Neural cell (in vitro differentiated cells): ENCODE measurements at regions not wholly inside any gene's neighbourhood (a gene's known extent, or its start where the extent isn't known, plus 50 kb on each side); places are given as distances from the start of the nearest gene placed in this dataset.

Experiments
- H2AFZ ChIP-seq: fragments of 200-600, 300-800 bp; sonication (generic), shearing (Covaris generic); 2 replicates; pipeline ENCODE4 v1.6.0; 2014; ENCODE audit warnings: low read depth, mild to moderate bottlenecking, antibody characterized with exemption, low read length, moderate library complexity
- H3F3A ChIP-seq: fragments of 200-600 bp; shearing (Covaris generic); 2 replicates; pipeline ENCODE4 v1.6.1; 2016; ENCODE audit warnings: mild to moderate bottlenecking, moderate library complexity, mixed read lengths, antibody characterized with exemption, low read length; ENCODE audit not compliant: insufficient read depth, poor library complexity, severe bottlenecking
- H3K27ac ChIP-seq: fragments of 200-600, 300-800 bp; sonication (generic), shearing (Covaris generic); 2 replicates; pipeline ENCODE4 v1.5.1; 2014; ENCODE audit warnings: mild to moderate bottlenecking, low read length, moderate library complexity
- H3K27me3 ChIP-seq: fragments of 300-800, 200-600 bp; sonication (generic), shearing (Covaris generic); 2 replicates; pipeline ENCODE4 v1.6.0; 2014; ENCODE audit warnings: mild to moderate bottlenecking, low read depth, low read length, moderate library complexity; ENCODE audit not compliant: insufficient read depth
- H3K36me3 ChIP-seq: fragments of 300-800, 200-600 bp; sonication (generic), shearing (Covaris generic); 2 replicates; pipeline ENCODE4 v1.5.1; 2014; ENCODE audit warnings: mild to moderate bottlenecking, antibody characterized with exemption, low read length, moderate library complexity; ENCODE audit not compliant: insufficient read depth
- H3K4me2 ChIP-seq: fragments of 300-800, 200-600 bp; sonication (generic), shearing (Covaris generic); 2 replicates; pipeline ENCODE4 v1.6.0; 2014; ENCODE audit warnings: mild to moderate bottlenecking, low read length
- H3K4me3 ChIP-seq: fragments of 300-800, 200-600 bp; sonication (generic), shearing (Covaris generic); 2 replicates; pipeline ENCODE4 v1.5.1; 2014; ENCODE audit warnings: mild to moderate bottlenecking, low read length, moderate library complexity
- H3K79me2 ChIP-seq: fragments of 200-600 bp; shearing (Covaris generic); replicated peaks from 2 replicates; pipeline ENCODE4 v1.6.0; 2014; ENCODE audit warnings: mild to moderate bottlenecking, low read length, moderate library complexity; ENCODE audit not compliant: insufficient read depth
- H3K9ac ChIP-seq: fragments of 300-800, 200-600 bp; sonication (generic), shearing (Covaris generic); 2 replicates; pipeline ENCODE4 v1.6.1; 2016; ENCODE audit warnings: mild to moderate bottlenecking, low read length, mixed read lengths
- H3K9me2 ChIP-seq: fragments of 200-600 bp; shearing (Covaris generic); 2 replicates; pipeline ENCODE4 v1.6.1; 2016; ENCODE audit warnings: mild to moderate bottlenecking, low read length, mixed read lengths; ENCODE audit not compliant: insufficient read depth
- H3K9me3 ChIP-seq: fragments of 200-600, 300-800 bp; sonication (generic), shearing (Covaris generic); 2 replicates; pipeline ENCODE4 v1.6.1; 2016; ENCODE audit warnings: mild to moderate bottlenecking, mixed run types, low read length, moderate library complexity, mixed read lengths
- H4K20me1 ChIP-seq: fragments of 200-600 bp; shearing (Covaris generic); 2 replicates; pipeline ENCODE4 v1.6.1; 2016; ENCODE audit warnings: mild to moderate bottlenecking, mixed run types; ENCODE audit not compliant: insufficient read depth
- CTCF ChIP-seq: fragments of 450-650 bp; IDR thresholded peaks from 2 replicates; pipeline ENCODE4 v1.5.1; 2014; ENCODE audit warnings: antibody characterized with exemption, mild to moderate bottlenecking, moderate library complexity; ENCODE audit not compliant: poor library complexity, severe bottlenecking
- EP300 ChIP-seq: fragments of 450-650 bp; conservative IDR thresholded peaks from 2 replicates; pipeline ENCODE4 v1.6.1; 2014; ENCODE audit warnings: antibody characterized with exemption, mild to moderate bottlenecking, moderate library complexity; ENCODE audit not compliant: poor library complexity, severe bottlenecking
- EZH2 ChIP-seq: fragments of 200-600, 300-800 bp; shearing (Covaris generic), sonication (generic); IDR thresholded peaks from 2 replicates; pipeline ENCODE4 v1.6.1; 2014; ENCODE audit warnings: antibody characterized with exemption, low read length, borderline replicate concordance, mild to moderate bottlenecking; ENCODE audit not compliant: insufficient read depth, poor library complexity, severe bottlenecking
- MXI1 ChIP-seq: fragments of 450-650 bp; conservative IDR thresholded peaks from 2 replicates; pipeline ENCODE4 v1.6.1; 2014; ENCODE audit warnings: antibody characterized with exemption, mild to moderate bottlenecking; ENCODE audit not compliant: poor library complexity, severe bottlenecking
- POLR2AphosphoS5 ChIP-seq: IDR thresholded peaks from 2 replicates; pipeline ENCODE4 v1.6.1; 2012
- RAD21 ChIP-seq: fragments of 450-650 bp; conservative IDR thresholded peaks from 2 replicates; pipeline ENCODE4 v1.6.1; 2014; ENCODE audit warnings: antibody characterized with exemption, mild to moderate bottlenecking, moderate library complexity
- REST ChIP-seq: IDR thresholded peaks from 2 replicates; pipeline ENCODE4 v1.6.1; 2012; ENCODE audit warnings: borderline replicate concordance
- SMC3 ChIP-seq: fragments of 450-650 bp; conservative IDR thresholded peaks from 2 replicates; pipeline ENCODE4 v1.6.1; 2014; ENCODE audit warnings: antibody characterized with exemption, mild to moderate bottlenecking, moderate library complexity; ENCODE audit not compliant: poor library complexity
- TAF1 ChIP-seq: IDR thresholded peaks from 2 replicates; pipeline ENCODE4 v1.6.1; 2012; ENCODE audit warnings: low read depth

- H3F3A ChIP-seq = no peaks in the 10 kb centered on the region
- H3K9me2 ChIP-seq = no peaks in the 10 kb centered on the region
- H2AFZ ChIP-seq = no peak overlapping the region
- no peaks in the 10 kb centered on the region for H4K20me1 ChIP-seq
- no peak overlapping the region for H3K4me2 ChIP-seq
- H3K9me3 ChIP-seq = no peaks in the 10 kb centered on the region
- no peaks in the 10 kb centered on the region for H3K36me3 ChIP-seq
- no peak overlapping the region for H3K9ac ChIP-seq
- no peaks in the 10 kb centered on the region for H3K79me2 ChIP-seq
- H3K27me3 ChIP-seq = no peaks in the 10 kb centered on the region
- H3K4me3 ChIP-seq = no peak overlapping the region
- TF ChIP-seq CTCF (no peak), RAD21 (no peak), REST (no peak), EP300 (no peak), MXI1 (no peak), SMC3 (no peak), POLR2AphosphoS5 (no peak), TAF1 (no peak), EZH2 (no peak)
- H3K27ac ChIP-seq = no peak overlapping the region
Observed at GRCh38 chr10:10519674-10520073, 498.0 kb upstream of the CELF2 start.

- Histone ChIP-seq H2AFZ (no peak overlapping the region), H3K27ac (no peak overlapping the region), H3K4me3 (no peak overlapping the region), H3K9me2 (no peaks in the 10 kb centered on the region), H4K20me1 (no peaks in the 10 kb centered on the region), H3K79me2 (no peaks in the 10 kb centered on the region), H3K36me3 (no peaks in the 10 kb centered on the region), H3K27me3 (no peaks in the 10 kb centered on the region), H3K9me3 (no peaks in the 10 kb centered on the region), H3K9ac (no peak overlapping the region), H3F3A (no peaks in the 10 kb centered on the region), H3K4me2 (no peak overlapping the region)
- TF ChIP-seq MXI1 = no peak
- TF ChIP-seq EP300 = no peak
- TF ChIP-seq CTCF = no peak
- TF ChIP-seq RAD21 = no peak
- TF ChIP-seq EZH2 = no peak
- TF ChIP-seq REST = no peak
Observed at GRCh38 chr10:10520491-10521385, 496.9 kb upstream of the CELF2 start.
